Kidney glomerular epithelial cell (primary cell): ENCODE measurements at regions not wholly inside any gene's neighbourhood (a gene's known extent, or its start where the extent isn't known, plus 50 kb on each side); places are given as distances from the start of the nearest gene placed in this dataset.
A peak's percentile ranks its signal among the peaks of the same experiment; 100 is the strongest.

Experiments used
- DNase-seq: peaks from one replicate; lab custom pipeline; 2025; lab: John Stamatoyannopoulos, UW

DNA sequence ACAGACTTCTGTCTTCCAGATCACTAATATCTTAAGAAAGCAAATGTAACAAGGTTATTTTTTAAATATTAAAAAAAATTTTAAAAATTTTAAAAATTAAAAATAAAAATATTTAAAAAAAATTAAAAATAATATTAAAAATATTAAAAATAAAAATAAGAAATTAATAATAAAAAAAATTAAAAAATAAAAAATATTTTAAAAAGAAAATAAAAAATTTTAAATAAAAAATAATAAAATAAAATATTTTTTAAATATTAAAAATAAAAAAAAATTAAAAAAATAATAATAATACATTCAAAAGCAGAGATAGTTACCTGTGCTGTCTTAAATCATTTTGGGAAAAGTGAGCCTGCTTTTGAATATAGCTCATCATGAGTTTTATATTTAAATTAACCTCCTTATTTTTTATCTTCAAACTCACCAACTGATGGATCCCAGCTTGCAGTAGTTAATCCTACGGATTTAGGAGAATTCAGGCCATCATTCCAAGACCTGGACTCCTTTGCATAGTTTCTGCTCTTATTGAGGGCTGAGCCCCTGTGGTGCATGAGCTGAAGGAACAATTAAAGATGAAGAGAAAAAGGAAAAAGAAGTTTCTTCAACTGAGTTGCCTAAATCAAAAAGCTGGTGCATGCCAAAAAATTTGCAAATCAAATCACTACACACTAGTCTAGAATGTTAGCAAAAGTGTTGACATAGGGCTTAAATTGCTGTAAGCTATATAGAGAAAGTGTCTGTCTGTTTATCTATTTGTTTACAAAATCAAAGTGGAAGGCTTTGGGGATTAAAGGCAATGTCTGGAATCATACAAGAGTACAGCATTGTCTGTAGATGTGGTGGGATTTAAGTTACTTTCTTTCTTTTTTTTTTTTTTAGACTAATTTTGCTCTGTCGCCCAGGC is 50.5 kb upstream of the ZNF438 start:
- DNase-seq, result no peak

DNA sequence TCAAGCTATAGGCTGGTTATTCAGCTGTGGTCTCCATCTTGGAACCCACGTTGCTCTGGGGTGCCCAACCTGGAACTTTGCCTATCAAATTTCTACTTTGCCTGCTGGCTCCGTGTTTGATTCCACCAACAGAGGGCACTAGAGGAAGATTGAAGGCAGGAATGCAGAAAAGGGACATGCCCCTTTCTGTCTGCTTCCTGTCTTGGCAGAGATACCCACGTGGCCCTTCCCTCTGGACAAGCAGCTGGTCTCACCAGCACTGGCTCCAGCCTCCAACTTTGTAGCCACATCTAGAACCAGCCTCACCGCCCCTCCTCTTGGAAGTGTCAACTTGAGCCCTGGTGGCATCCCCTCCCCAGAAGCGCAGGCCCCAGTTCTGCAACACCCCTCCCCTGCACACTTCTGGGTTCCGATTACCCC is 52.1 kb upstream of the ZNF438 start:
- peak; percentile 38 for DNase-seq

DNA sequence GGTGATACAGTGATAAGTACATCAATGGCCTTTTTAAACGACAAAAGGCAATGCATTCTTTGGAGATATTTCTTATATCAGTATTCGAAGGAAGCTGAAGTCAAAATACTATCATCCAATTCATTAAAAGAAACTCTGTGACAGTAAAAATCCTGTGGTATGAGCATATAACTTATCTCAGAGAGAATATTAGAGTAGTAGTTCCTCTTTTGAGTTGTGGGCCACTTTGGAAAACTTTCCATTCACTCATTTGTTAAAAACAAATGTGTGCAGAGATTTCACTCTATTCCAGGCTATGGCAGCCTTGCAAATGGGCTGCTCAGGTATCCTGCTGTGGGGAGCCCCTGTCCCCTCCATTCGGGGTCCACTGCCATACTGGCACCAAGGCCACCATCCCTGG is 55.3 kb upstream of the ZNF438 start:
- no peak for DNase-seq

DNA sequence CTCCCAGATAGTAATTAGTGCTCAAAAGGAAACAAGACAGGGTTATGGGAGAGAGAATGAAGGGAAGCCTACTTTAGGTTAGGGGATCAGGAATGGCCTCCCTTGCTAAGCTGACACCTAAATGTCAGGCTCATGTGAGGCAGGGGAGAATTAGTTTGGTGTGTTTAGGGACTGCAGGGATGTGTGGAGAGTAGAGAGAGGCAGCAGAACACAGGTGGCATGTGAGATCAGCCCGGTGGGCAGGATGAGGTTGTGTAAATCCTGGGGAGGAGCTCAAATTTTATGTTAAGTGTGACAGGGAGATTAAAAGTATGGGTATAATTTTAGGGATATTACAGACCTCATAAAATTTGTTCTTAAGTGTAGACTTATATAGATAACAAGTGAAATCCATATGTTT is 56.2 kb upstream of the ZNF438 start:
- DNase-seq, result no peak

- DNase-seq, result peak; percentile 53
Observed at GRCh38 chr10:31090894-31091607, 59.4 kb upstream of the ZNF438 start.

- no peak for DNase-seq
Observed at GRCh38 chr10:31095677-31096560, 64.3 kb upstream of the ZNF438 start.

GRCh38 chr10:31098046-31098445 is 66.4 kb upstream of the ZNF438 start:
- no peak for DNase-seq

DNA sequence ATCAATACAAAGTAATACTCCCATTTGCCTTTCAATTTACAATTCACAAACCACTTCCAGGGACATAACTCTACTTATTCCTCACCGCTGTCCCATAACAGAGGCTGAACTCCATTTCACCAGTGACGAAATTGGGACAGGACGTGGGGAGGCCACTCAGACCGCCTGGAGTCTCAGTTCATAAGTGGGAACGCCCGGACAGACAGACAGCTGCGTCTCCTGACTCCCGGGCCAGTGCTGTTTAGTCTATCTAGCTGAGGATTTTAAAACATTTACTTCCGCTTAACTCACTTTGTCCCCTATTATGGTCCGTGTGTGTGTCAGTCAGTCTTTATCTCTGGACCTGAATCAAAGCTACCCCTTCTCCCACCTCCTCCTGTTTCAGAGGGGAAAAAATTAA is 67.4 kb upstream of the ZNF438 start:
- no peak for DNase-seq

GRCh38 chr10:31099664-31100063 is 68.0 kb upstream of the ZNF438 start:
- DNase-seq, result peak; percentile 82

- peak; percentile 68 for DNase-seq
Observed at GRCh38 chr10:31100115-31100601, 68.5 kb upstream of the ZNF438 start.

DNA sequence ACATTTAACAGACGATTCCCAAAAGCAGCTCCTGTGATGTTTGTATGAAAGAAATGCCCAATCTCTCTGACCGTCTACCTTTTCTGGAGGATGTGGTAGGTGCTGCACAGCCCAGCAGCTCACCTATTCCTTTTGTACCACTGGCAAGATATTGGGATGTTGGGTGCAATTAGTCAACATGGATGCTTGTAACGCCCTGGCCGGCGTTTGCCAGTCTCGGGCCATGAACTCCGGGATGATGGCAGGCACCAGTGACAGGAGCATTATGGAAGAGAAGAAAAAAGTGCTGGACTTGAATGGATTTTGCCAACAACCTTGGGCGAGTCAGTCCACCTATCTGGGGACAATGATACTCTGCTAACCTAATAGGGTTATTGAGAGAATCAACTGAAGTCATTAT is 69.0 kb upstream of the ZNF438 start:
- peak; percentile 71 for DNase-seq

GRCh38 chr10:31101123-31101522 is 69.5 kb upstream of the ZNF438 start:
- DNase-seq, result peak; percentile 88

- no peak for DNase-seq
Observed at GRCh38 chr10:31102421-31102820, 70.8 kb upstream of the ZNF438 start.

DNA sequence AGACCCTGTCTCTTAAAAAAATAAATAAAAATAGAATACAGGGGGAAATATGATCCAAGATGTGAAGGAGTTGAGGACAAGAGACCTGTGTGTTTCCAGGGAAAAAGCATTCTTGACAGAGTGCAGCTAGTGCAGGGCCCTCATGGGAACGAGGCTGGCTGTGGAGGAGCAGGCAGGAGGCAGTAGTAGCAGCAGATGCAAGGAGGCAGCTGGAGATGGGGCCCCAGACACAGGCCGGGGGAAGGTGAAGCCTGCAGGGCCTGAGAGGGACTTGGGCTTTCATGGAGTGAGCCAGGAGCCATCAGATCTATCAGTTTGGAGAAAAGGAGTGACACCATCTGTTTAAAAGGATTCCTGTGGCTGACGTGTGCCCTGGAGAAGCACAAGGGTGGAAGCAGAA is 71.4 kb upstream of the ZNF438 start:
- DNase-seq, result no peak

DNA sequence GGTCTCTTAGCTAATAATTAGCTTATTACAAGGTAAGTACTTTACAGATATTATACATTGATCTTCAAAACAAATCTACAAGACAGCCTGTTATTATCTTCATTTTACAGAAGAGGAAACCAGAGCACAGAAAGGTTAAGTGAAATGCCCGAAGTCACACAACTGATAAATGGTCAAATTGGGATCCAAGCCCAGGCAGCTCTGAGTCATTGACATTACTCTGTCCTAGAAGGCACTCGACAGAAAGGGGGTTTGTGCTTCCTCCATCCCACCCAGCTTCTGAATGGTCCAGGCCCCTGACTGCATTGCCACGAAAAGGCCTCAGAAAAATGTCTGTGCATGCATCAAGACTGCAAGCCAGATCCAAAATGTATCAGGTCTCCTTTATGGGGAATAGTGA is 81.3 kb upstream of the ZNF438 start:
- DNase-seq, result no peak

DNA sequence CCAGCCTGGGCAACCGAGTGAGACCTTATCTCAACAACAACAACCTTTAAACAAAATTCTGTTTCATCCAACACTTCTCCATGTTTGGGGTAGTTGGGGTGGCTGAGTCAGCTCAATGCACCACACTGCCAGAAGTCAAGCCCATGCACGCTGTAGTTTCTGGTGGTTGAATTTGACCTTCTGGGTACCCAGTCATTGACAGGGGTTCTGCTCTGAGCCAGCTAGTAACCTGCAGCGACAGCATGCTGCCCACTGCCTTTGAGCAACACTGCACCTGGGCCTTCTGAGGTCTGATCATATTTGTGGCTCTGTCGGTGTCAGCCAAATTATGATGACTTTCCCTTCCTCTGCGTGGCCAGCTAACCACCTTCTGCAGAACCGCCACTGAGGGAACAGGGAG is 84.6 kb upstream of the ZNF438 start:
- DNase-seq, result no peak

DNA sequence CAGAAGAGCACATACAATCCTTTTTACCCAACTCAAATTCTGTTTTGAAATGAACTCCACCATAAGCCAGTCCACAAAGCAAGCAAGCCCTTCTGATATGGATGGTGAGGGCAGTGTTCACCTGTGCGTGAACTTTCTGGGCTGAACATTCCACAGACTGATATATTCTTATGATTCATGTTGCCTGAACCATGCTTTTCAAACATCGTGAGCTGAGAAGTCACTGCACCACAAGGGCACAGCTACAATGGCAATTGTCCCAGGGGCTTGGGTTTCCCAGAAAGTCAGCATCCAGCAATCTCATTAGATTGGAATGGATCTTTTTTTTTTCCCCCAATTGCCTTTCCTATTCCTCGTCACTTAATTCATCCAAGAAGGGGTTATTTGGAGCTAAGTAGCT is 86.9 kb upstream of the ZNF438 start:
- DNase-seq, result peak; percentile 81

DNA sequence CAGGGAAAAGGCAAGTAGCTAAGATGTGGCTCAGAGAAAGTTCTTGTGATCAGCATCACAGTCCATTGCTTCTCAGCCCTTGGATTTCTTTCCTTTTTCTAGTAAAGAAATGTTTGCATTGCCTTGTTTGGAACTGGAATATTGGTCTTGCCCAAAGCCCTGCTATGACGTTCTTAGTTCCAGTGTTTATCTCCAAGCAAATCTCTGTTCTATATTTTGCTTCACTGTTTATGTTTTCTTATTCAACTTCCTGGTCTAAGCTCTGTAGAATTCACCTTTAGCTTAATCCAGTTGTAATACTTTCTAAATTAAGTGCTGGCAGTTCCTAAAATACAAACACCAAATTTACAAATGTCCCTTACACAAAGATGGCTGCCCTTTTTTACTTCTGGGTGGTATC is 88.7 kb upstream of the ZNF438 start:
- DNase-seq, result no peak

GRCh38 chr10:31120961-31121685 is 89.5 kb upstream of the ZNF438 start:
- DNase-seq, result no peak

GRCh38 chr10:31121757-31122577 is 90.3 kb upstream of the ZNF438 start:
- DNase-seq, result no peak

GRCh38 chr10:31123946-31124345 is 92.3 kb upstream of the ZNF438 start:
- DNase-seq, result no peak
